Small intestine (tissue), 7 donors: ENCODE measurements at regions not wholly inside any gene's neighbourhood (a gene's known extent, or its start where the extent isn't known, plus 50 kb on each side); places are given as distances from the start of the nearest gene placed in this dataset.
"Not testable (repeated sequence)": the region's sequence is repeated elsewhere in the genome, so short reads cannot be mapped to it uniquely, and the experiment has no call there.

Experiments
- DNase-seq, 2 donors: peaks; one replicate each; pipeline versions ENCODE4 v3.0.0 to v3.0.0-alpha.2; 2013
- FAIRE-seq: peaks from 2 replicates; lab custom pipeline; 2012; peaks lifted over from hg19 to GRCh38; lab: Jason Lieb, UNC
- H3K27ac ChIP-seq, 3 donors: one replicate each; pipeline ENCODE4 v1.5.1; 2013; ENCODE audit warnings: low read length in 2 of 3, mild to moderate bottlenecking in 2 of 3, control low read depth in 1 of 3, inconsistent platforms in 1 of 3, low read depth in 1 of 3, moderate library complexity in 1 of 3
- H3K27me3 ChIP-seq, 3 donors: one replicate each; pipeline ENCODE4 v1.6.1; 2013; ENCODE audit warnings: low read length in 3 of 3, inconsistent platforms in 1 of 3; ENCODE audit not compliant: control insufficient read depth in 3 of 3, insufficient read depth in 3 of 3
- H3K36me3 ChIP-seq, 3 donors: one replicate each; pipeline ENCODE4 v1.6.1; 2013; ENCODE audit warnings: low read length in 3 of 3, inconsistent platforms in 1 of 3, low read depth in 1 of 3, mild to moderate bottlenecking in 1 of 3, moderate library complexity in 1 of 3; ENCODE audit not compliant: control insufficient read depth in 3 of 3, insufficient read depth in 2 of 3
- H3K4me1 ChIP-seq, 3 donors: one replicate each; pipeline ENCODE4 v1.6.1; 2013; ENCODE audit warnings: low read length in 2 of 3, inconsistent platforms in 1 of 3, low read depth in 1 of 3, mild to moderate bottlenecking in 1 of 3, moderate library complexity in 1 of 3; ENCODE audit not compliant: control insufficient read depth in 3 of 3, insufficient read depth in 2 of 3
- H3K4me3 ChIP-seq, 3 donors: one replicate each; pipeline ENCODE4 v1.5.1; 2013; ENCODE audit warnings: low read length in 3 of 3, control low read depth in 1 of 3, inconsistent platforms in 1 of 3, low read depth in 1 of 3, mild to moderate bottlenecking in 1 of 3, moderate library complexity in 1 of 3
- H3K9me3 ChIP-seq, 2 donors: one replicate each; pipeline ENCODE4 v1.6.1; 2013; ENCODE audit warnings: low read depth in 1 of 2, low read length in 1 of 2; ENCODE audit not compliant: control insufficient read depth in 2 of 2, insufficient read depth in 1 of 2
- WGBS, 3 donors: extraction: QIAGEN DNeasy Blood & Tissue Kit; methylation state at CpG; one replicate each; pipeline ENCODE4 v1.1.7; 2013; 5-methylcytosine and 5-hydroxymethylcytosine counted together
- donor health status: healthy with polysubstance abuse.
- donor health status: control.
- donor health status: control.
- donor health status: Bipolar disorder and iron deficiency.
- donor health status: healthy.

DNA sequence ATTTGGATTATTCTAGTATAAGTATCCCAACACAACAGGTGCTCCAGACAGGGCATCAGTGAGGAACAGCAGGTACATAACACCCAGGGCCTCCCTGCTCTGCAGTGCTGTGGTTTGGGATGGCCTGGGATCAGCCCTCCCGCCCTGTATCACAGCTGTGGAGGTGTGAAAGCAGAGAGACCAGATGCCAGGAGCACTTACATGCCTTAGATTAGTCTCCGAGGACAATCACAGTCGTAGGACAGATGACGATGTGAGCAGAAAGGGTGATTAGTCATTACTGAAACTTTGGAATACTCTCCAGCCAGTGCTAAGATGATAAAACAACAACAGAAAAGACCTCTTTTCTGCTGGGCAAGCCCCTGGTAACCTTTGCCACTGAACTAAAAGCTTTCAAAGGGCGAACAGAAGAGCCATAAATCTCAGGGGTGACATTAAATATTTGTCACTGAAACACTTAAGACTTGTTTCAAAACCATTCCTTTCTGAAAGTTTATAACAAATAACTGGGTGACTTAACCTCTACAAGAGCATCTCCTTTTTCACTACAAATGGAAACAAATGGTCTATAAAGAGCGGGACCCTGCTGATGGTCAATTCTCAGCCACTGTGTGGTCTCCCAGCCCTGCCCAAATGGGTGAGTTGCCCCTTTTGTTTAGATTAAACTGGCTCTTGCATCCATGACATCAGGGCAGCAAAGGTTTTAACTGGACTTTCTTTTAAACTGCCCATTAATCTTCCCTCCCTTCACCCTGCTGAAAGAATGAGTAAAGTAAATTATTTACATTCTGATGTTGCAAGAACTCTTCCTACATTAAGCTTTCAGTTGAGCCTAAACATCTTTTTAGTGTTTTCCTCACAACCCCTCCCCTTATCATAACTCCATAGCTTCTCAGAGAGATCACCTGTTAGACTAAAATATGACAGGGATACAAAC, 183.1 kb upstream of the COX10 start:
- Histone ChIP-seq H3K27me3 (no peaks in the 10 kb centered on the region), H3K4me1 (no peaks in the 10 kb centered on the region), H3K4me3 (no peak overlapping the region), H3K9me3 (no peaks in the 10 kb centered on the region), H3K36me3 (no peaks in the 10 kb centered on the region), H3K27ac (no peak overlapping the region)
- no peak for FAIRE-seq
- WGBS, 3 donors = 52 to 73% (median 54%) methylated on average over 6 of the region's 6 CpGs
- no peak for DNase-seq

- no peaks in the 10 kb centered on the region for H3K36me3 ChIP-seq
- no peaks in the 10 kb centered on the region for H3K27me3 ChIP-seq
- H3K9me3 ChIP-seq = no peaks in the 10 kb centered on the region
- FAIRE-seq = no peak
- DNase-seq = peak; percentile 5 to 12
- H3K4me1 ChIP-seq = no peaks in the 10 kb centered on the region
- WGBS, 3 donors = 73 to 90% (median 84%) methylated on average over 7 of the region's 7 CpGs
- H3K4me3 ChIP-seq = no peak overlapping the region
- no peak overlapping the region for H3K27ac ChIP-seq
These were observed 181.2 kb upstream of the COX10 start for GRCh38 chr17:13888056-13888609.

DNA sequence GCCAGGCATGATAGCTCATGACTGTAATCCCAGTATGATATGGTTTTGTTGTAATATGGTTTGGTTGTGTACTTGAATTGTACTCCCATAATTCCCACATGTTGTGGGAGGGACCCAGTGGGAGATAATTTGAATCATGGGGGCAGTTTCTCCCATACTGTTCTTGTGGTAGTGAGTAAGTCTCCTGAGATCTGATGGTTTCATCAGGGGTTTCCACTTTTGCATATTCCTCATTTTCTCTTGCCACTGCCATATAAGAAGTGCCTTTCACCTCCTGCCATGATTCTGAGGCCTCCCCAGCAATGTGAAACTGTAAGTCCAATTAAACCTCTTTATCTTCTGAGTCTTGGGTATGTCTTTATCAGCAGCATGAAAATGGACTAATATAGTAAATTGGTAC, 160.3 kb upstream of the COX10 start:
- not testable (repeated sequence) for FAIRE-seq, H3K9me3 ChIP-seq

DNA sequence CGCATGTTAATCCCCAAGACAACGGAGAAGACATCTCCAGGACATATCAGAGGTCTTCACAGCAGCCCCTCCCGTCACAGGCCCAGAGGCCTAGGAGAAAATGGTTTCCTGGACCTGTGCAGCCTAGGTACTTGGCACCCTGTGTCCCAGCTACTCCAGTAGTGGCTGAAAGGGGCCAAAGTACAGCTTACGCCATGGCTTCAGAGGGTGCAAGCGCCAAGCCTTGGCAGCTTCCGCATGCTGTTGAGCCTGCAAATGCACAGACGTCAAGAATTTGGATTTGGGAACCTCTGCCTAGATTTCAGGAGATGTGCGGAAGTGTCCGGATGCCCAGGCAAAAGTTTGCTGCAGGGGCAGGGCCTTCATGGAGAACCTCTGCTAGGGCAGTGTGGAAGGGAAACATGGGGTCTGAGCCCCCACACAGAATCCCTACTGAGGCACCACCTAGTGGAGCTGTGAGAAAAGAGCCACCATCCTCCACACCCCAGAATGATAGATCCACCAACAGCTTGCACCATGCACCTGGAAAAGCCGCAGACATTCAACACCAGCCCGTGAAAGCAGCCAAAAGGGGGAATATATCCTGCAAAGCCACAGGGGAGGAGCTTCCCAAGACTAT, 159.3 kb upstream of the COX10 start:
- Histone ChIP-seq H3K27me3 (no peaks in the 10 kb centered on the region), H3K36me3 (no peaks in the 10 kb centered on the region), H3K4me3 (no peak overlapping the region), H3K27ac (no peak overlapping the region), H3K4me1 (peaks cover 0 to 3% (median 0%) of the 10 kb centered on the region in 3 donors), H3K9me3 (peaks cover 0 to 3% of the 10 kb centered on the region in 2 donors)
- FAIRE-seq = no peak
- 84 to 88% (median 87%) methylated on average over 11 of the region's 11 CpGs for WGBS, 3 donors
- DNase-seq = peak in 1 of 2 donors; percentile 7

More for the DNA sequence above, 160.3 kb upstream of the COX10 start:
- H3K27ac ChIP-seq, H3K4me3 ChIP-seq, H3K4me1 ChIP-seq, H3K36me3 ChIP-seq, H3K27me3 ChIP-seq, DNase-seq: not testable (repeated sequence)

DNA sequence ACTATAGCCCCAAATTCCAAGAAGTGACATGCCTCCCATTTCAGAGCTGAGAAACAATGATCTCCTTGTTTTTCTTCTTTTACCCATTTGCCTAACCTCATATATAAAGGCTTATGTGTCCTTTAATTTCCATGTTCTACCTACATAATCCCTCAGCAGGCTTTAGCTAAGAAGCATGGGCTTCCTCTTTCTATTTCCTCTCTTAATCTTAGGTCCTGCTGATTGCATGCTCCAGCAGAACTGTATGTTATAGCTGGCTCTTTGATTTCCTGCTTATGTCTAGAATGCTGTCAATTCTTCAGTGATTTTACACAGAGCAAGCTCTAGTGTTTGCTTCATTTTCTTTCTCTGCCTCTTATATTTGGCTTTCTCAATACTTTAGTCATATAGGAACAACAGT, 151.7 kb upstream of the COX10 start:
- no peak overlapping the region for H3K4me3 ChIP-seq
- no peak for FAIRE-seq
- no peak overlapping the region for H3K27ac ChIP-seq

GRCh38 chr17:13918247-13918646, 151.1 kb upstream of the COX10 start:
- H3K27ac ChIP-seq = no peak overlapping the region
- no peak for DNase-seq
- H3K9me3 ChIP-seq = no peaks in the 10 kb centered on the region
- no peaks in the 10 kb centered on the region for H3K36me3 ChIP-seq
- no peaks in the 10 kb centered on the region for H3K4me1 ChIP-seq
- no peak for FAIRE-seq
- no peaks in the 10 kb centered on the region for H3K27me3 ChIP-seq
- 80 to 86% (median 81%) methylated on average over 4 of the region's 4 CpGs for WGBS, 3 donors
- no peak overlapping the region for H3K4me3 ChIP-seq

More for the DNA sequence above, 151.7 kb upstream of the COX10 start:
- Histone ChIP-seq H3K9me3 (no peaks in the 10 kb centered on the region), H3K36me3 (no peaks in the 10 kb centered on the region), H3K4me1 (no peaks in the 10 kb centered on the region), H3K27me3 (no peaks in the 10 kb centered on the region)
- no peak for DNase-seq

DNA sequence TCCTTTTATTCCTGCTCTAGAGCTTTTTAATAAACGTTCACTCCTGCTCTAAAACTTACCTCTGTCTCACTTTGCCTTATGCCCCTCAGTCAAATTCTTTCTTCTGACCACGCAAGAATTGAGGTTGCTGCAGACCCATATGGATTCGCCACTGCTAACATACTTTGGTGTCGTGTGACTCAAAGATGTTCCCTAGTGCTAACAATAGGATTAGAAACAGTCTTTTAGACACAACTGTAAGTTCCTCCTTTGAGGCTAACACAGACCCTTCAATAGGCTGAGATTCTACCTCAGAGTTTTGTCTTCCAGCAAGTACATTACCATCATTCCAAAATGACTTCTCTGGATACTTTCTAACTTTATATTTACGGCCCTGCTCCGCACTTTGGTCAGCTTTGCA, 149.5 kb upstream of the COX10 start:
- Histone ChIP-seq H3K27ac (no peak overlapping the region), H3K36me3 (no peaks in the 10 kb centered on the region), H3K27me3 (no peaks in the 10 kb centered on the region), H3K9me3 (no peaks in the 10 kb centered on the region), H3K4me1 (no peaks in the 10 kb centered on the region), H3K4me3 (no peak overlapping the region)
- no peak for FAIRE-seq
- WGBS, 3 donors = 69 to 76% (median 71%) methylated on average over 6 of the region's 6 CpGs
- DNase-seq = no peak

DNA sequence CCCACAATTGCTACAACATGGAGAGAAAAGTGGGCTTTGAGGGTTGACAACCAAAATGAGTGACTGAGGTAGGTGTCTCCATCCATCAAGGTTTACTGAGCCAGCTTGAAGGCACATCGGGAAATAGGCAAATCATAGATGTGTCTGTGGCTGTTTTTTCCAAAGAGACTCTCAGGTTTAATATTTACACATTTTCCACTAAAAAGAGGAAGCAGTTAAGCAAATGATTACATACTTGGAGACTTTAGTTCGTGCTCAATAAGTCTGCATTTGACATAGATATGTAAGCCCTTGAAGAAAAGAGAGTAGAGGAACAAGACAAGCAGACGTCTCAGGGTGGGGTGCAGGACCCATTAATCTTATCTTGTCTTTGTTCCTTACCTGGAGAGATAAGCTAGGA, 148.9 kb upstream of the COX10 start:
- H3K27me3 ChIP-seq = no peaks in the 10 kb centered on the region
- H3K27ac ChIP-seq = no peak overlapping the region
- WGBS, 3 donors = 30 to 37% (median 31%) methylated on average over 3 of the region's 3 CpGs
- H3K4me1 ChIP-seq = no peaks in the 10 kb centered on the region
- DNase-seq (no peak), FAIRE-seq (no peak)
- H3K9me3 ChIP-seq = no peaks in the 10 kb centered on the region
- H3K4me3 ChIP-seq = no peak overlapping the region
- no peaks in the 10 kb centered on the region for H3K36me3 ChIP-seq
